K562 (cell line): ENCODE measurements at regions not wholly inside any gene's neighbourhood (a gene's known extent, or its start where the extent isn't known, plus 50 kb on each side); places are given as distances from the start of the nearest gene placed in this dataset.

Experiments used
- ATAC-seq: fragments of 200-7000 bp; cut with Tn5 transposase; 3 replicates; pipeline ENCODE4 v1.9.1; 2020; ENCODE audit warnings: moderate library complexity
- BruUV-seq: library from RNA; stranded (reverse); fragments of 400-500 nt; replicated peaks from 2 replicates; lab custom pipeline; 2021; lab: Mats Ljungman, UMichigan
- CTCF ChIA-PET: fragments of 300-600 bp; formaldehyde crosslinking; extraction: SDS; loops from one replicate; lab custom pipeline; 2021; ENCODE audit warnings: low intra/inter-chr PET ratio; lab: Yijun Ruan, JAX
- POLR2A ChIA-PET: fragments of 300-600, 350-650 bp; sonication (Branson Sonifier 250); formaldehyde crosslinking; extraction: SDS; loops from one replicate; lab custom pipeline; 2021; ENCODE audit warnings: antibody characterized with exemption, inconsistent platforms; lab: Yijun Ruan, JAX
- DNase-seq, 4 experiments: peaks; one replicate each; pipeline versions ENCODE4 v3.0.0 to v3.0.0-alpha.2; 2011 to 2018; ENCODE audit warnings: low spot score in 3 of 4, mixed read lengths in 3 of 4; ENCODE audit errors: extremely low read depth in 1 of 4
- FAIRE-seq: peaks from 2 replicates; lab custom pipeline; 2011; peaks lifted over from hg19 to GRCh38; lab: Jason Lieb, UNC
- H2AFZ ChIP-seq: 2 replicates; pipeline ENCODE4 v1.6.0; 2011; ENCODE audit warnings: low read depth, low read length, control low read depth, inconsistent platforms
- H3K27ac ChIP-seq: fragments of 200-600 bp; 3 replicates; pipeline ENCODE4 v1.8.0; 2011; ENCODE audit warnings: low read depth, mild to moderate bottlenecking, control low read depth, inconsistent platforms, low read length, moderate library complexity, mixed read lengths; ENCODE audit errors: extremely low read depth
- H3K27me3 ChIP-seq, 2 experiments: fragments of 300-600 bp in 1 of 2; 2 replicates in 1 of 2; 3 replicates in 1 of 2; pipeline versions ENCODE4 v1.6.0 to v1.8.0; 2011; ENCODE audit warnings: inconsistent platforms in 2 of 2, low read length in 2 of 2, mild to moderate bottlenecking in 1 of 2, mixed read lengths in 1 of 2, moderate library complexity in 1 of 2; ENCODE audit not compliant: control insufficient read depth in 2 of 2, insufficient read depth in 2 of 2
- H3K36me3 ChIP-seq: fragments of 300-600 bp; 3 replicates; pipeline ENCODE4 v1.8.0; 2011; ENCODE audit warnings: mild to moderate bottlenecking, low read length, inconsistent platforms; ENCODE audit not compliant: control insufficient read depth, insufficient read depth
- H3K4me1 ChIP-seq, 2 experiments: fragments of 200-600 bp in 1 of 2; replicated peaks in 1 of 2; 2 replicates in 1 of 2; 3 replicates in 1 of 2; pipeline versions ENCODE4 v1.5.1 to v1.8.0; 2011; ENCODE audit warnings: inconsistent platforms in 2 of 2, low read length in 2 of 2, mild to moderate bottlenecking in 1 of 2, mixed read lengths in 1 of 2, moderate library complexity in 1 of 2; ENCODE audit not compliant: control insufficient read depth in 2 of 2, insufficient read depth in 2 of 2
- H3K4me2 ChIP-seq: 2 replicates; pipeline ENCODE4 v1.6.1; 2011; ENCODE audit warnings: low read length, control low read depth, inconsistent platforms, mixed read lengths; ENCODE audit not compliant: insufficient read depth
- H3K4me3 ChIP-seq: fragments of 200-600 bp; sonication (generic), shearing (Covaris generic); 2 replicates; pipeline ENCODE4 v1.5.1; 2016; ENCODE audit warnings: control low read depth, inconsistent platforms
- H3K79me2 ChIP-seq: fragments of 200-600 bp; 3 replicates; pipeline ENCODE4 v1.8.0; 2011; ENCODE audit warnings: low read length, inconsistent platforms; ENCODE audit not compliant: control insufficient read depth, insufficient read depth
- H3K9ac ChIP-seq, 2 experiments: 2 replicates each; pipeline versions ENCODE4 v1.6.0 to v1.6.1; 2011; ENCODE audit warnings: low read depth in 2 of 2, low read length in 2 of 2, control low read depth in 1 of 2, inconsistent platforms in 1 of 2, mild to moderate bottlenecking in 1 of 2, mixed read lengths in 1 of 2; ENCODE audit not compliant: insufficient read depth in 1 of 2
- H3K9me1 ChIP-seq: one replicate; pipeline ENCODE4 v1.6.0; 2011; ENCODE audit warnings: inconsistent platforms, mild to moderate bottlenecking, low read length, moderate library complexity; ENCODE audit not compliant: control insufficient read depth, insufficient read depth
- H3K9me3 ChIP-seq: replicated peaks from 2 replicates; pipeline ENCODE4 v1.5.1; 2011; ENCODE audit warnings: low read depth, low read length, inconsistent platforms; ENCODE audit not compliant: control insufficient read depth, insufficient read depth
- H4K20me1 ChIP-seq: replicated peaks from 2 replicates; pipeline ENCODE4 v1.6.1; 2011; ENCODE audit warnings: low read length, inconsistent platforms, mixed read lengths; ENCODE audit not compliant: control insufficient read depth, insufficient read depth
- CBFA2T3 ChIP-seq: fragments of 450-650 bp; IDR thresholded peaks from 2 replicates; pipeline ENCODE4 v1.6.1; 2017
- FOXK1 ChIP-seq: sonication (generic); formaldehyde crosslinking; IDR thresholded peaks from 2 replicates; pipeline ENCODE4 v1.8.0; 2022; ENCODE audit warnings: missing genetic modification reagents, mild to moderate bottlenecking, borderline replicate concordance
- HSF4 ChIP-seq: fragments of 250-450 bp; sonication (Bioruptor Pico); IDR thresholded peaks from 2 replicates; pipeline ENCODE4 v2.1.2; 2022; ENCODE audit warnings: mild to moderate bottlenecking, moderate library complexity, borderline replicate concordance
- ILF3 ChIP-seq: fragments of 450-650 bp; IDR thresholded peaks from 2 replicates; pipeline ENCODE4 v1.6.1; 2018; ENCODE audit warnings: antibody characterized with exemption, mild to moderate bottlenecking, moderate library complexity, borderline replicate concordance
- MYBL2 ChIP-seq, 2 experiments: fragments of 450-650 bp in 1 of 2; sonication (generic) in 1 of 2; formaldehyde crosslinking in 1 of 2; IDR thresholded peaks; 2 replicates each; pipeline versions ENCODE4 v1.6.1 to v1.8.1; 2017 to 2022; ENCODE audit warnings: borderline replicate concordance in 1 of 2, inconsistent platforms in 1 of 2, low read depth in 1 of 2, mild to moderate bottlenecking in 1 of 2, missing genetic modification reagents in 1 of 2, moderate library complexity in 1 of 2
- NR2C2 ChIP-seq, 2 experiments: fragments of 200-800 bp in 1 of 2; sonication (Bioruptor generic) in 1 of 2; sonication (generic) in 1 of 2; formaldehyde crosslinking in 1 of 2; IDR thresholded peaks; 2 replicates each; pipeline versions ENCODE4 v1.6.1 to v1.8.0; 2016 to 2022; ENCODE audit warnings: mild to moderate bottlenecking in 1 of 2, missing compliant biosample characterization in 1 of 2, missing genetic modification characterization in 1 of 2, missing genetic modification reagents in 1 of 2
- SIX5 ChIP-seq, 2 experiments: IDR thresholded peaks; 2 replicates each; pipeline ENCODE4 v1.6.1; 2011; ENCODE audit warnings: low read length in 2 of 2, borderline replicate concordance in 1 of 2, low read depth in 1 of 2, mild to moderate bottlenecking in 1 of 2, moderate library complexity in 1 of 2; ENCODE audit not compliant: insufficient read depth in 1 of 2
- STAT5A ChIP-seq: IDR thresholded peaks from 2 replicates; pipeline ENCODE4 v1.6.1; 2012; ENCODE audit warnings: low read length, inconsistent platforms, borderline replicate concordance
- TEAD2 ChIP-seq: fragments of 450-650 bp; IDR thresholded peaks from 2 replicates; pipeline ENCODE4 v1.6.1; 2016; ENCODE audit warnings: missing genetic modification characterization, control low read depth, missing compliant biosample characterization
- ZFPM2 ChIP-seq: fragments of 250-450 bp; sonication (Bioruptor Pico); IDR thresholded peaks from 2 replicates; pipeline ENCODE4 v1.5.1; 2022; ENCODE audit warnings: mild to moderate bottlenecking
- ZNF57 ChIP-seq: fragments of 450-650 bp; formaldehyde crosslinking; IDR thresholded peaks from 2 replicates; pipeline ENCODE4 v1.4.0; 2020; ENCODE audit warnings: mild to moderate bottlenecking, moderate library complexity
- WGBS: fragments of 100-300 bp; shearing (Covaris generic); methylation state at CpG from one replicate; pipeline ENCODE4 v1.1.6; 2016; ENCODE audit warnings: low coverage, mixed read lengths; ENCODE audit not compliant: insufficient coverage; ENCODE audit errors: missing lambda C conversion rate; 5-methylcytosine and 5-hydroxymethylcytosine counted together
- in situ Hi-C: fragments of 300-500 bp; cut with MboI; formaldehyde crosslinking; loops from 4 replicates; pipeline ENCODE4 v1.15.0; 2018; ENCODE audit warnings: inconsistent platforms, mixed read lengths
- intact Hi-C: fragments of 100-400 bp; cut with micrococcal nuclease; formaldehyde crosslinking; loops from 2 replicates; pipeline ENCODE4 v1.14.2; 2022
- TF ChIP-seq, protein P1 (sequence below): fragments of 250-450 bp; sonication (Bioruptor Pico); IDR thresholded peaks from 2 replicates; pipeline ENCODE4 v1.4.0; 2020; ENCODE audit warnings: mild to moderate bottlenecking, moderate library complexity, borderline replicate concordance
- TF ChIP-seq, protein P2 (sequence below): fragments of 250-450 bp; sonication (Bioruptor Pico); IDR thresholded peaks from 2 replicates; pipeline ENCODE4 v1.5.0; 2022; ENCODE audit warnings: mild to moderate bottlenecking
- TF ChIP-seq, protein P3 (sequence below): IDR thresholded peaks from 2 replicates; pipeline ENCODE4 v1.6.1; 2011; ENCODE audit warnings: borderline replicate concordance, low read depth, mild to moderate bottlenecking, moderate library complexity, low read length; ENCODE audit not compliant: insufficient read depth, poor library complexity, severe bottlenecking

DNA sequence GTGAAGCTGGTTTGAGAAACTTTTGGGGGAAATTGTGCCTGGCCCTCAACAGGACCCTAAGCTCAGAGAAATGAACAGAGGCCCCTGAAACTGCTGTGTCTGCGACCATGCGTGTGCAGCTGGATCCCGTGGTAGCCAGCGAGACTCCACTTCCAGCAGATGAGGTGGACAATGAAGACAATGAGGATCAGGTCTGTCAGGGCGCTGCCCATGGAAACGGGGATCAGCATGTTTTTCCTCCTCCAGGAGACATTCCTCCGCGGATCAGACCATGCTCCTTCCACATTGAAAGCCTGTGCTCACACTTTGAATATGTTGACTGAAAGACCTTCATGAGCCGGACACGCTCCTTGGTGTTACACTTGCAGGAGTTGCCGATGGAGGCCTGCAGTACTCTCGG lies 1439.8 kb upstream of the ALCAM start (continued):
- TF ChIP-seq NR2C2 (CRISPR knock-in tag; IDR thresholded peaks at IDR 0.05) (no peak), NR2C2 (tag; IDR thresholded peaks at IDR 0.05) (no peak), FOXK1 (CRISPR knock-in tag) (no peak), MYBL2 (IDR thresholded peaks at IDR 0.05; ENCODE audit: low read depth) (no peak), MYBL2 (CRISPR knock-in tag; IDR thresholded peaks at IDR 0.05; ENCODE audit: borderline replicate concordance) (no peak)
- TF ChIP-seq, protein P1, sequence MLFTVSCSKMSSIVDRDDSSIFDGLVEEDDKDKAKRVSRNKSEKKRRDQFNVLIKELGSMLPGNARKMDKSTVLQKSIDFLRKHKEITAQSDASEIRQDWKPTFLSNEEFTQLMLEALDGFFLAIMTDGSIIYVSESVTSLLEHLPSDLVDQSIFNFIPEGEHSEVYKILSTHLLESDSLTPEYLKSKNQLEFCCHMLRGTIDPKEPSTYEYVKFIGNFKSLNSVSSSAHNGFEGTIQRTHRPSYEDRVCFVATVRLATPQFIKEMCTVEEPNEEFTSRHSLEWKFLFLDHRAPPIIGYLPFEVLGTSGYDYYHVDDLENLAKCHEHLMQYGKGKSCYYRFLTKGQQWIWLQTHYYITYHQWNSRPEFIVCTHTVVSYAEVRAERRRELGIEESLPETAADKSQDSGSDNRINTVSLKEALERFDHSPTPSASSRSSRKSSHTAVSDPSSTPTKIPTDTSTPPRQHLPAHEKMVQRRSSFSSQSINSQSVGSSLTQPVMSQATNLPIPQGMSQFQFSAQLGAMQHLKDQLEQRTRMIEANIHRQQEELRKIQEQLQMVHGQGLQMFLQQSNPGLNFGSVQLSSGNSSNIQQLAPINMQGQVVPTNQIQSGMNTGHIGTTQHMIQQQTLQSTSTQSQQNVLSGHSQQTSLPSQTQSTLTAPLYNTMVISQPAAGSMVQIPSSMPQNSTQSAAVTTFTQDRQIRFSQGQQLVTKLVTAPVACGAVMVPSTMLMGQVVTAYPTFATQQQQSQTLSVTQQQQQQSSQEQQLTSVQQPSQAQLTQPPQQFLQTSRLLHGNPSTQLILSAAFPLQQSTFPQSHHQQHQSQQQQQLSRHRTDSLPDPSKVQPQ (CRISPR knock-in tag) = no peak
- TF ChIP-seq, all 486 proteins: peak for 0

DNA sequence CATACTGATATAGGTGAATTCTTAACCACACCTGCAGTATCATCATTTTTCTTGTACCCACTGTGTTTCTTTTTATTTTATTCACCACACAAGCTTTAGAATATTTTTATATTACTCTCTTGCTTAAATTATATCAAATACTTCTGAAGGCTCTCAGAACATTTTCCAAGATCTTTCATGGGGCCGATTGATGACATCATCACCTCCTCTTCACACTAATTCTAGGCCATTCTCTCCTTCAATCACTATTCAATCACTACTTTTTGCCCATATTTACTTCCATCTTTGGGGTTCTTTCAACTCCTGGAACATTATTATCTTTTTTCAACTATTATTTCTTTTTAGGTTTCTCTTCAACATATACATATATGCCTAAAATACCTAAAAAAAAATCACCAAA lies 1438.8 kb upstream of the ALCAM start:
- no peak for DNase-seq
- no peak for ATAC-seq
- intact Hi-C loops = no loop called here
- Histone ChIP-seq H2AFZ (no peak overlapping the region), H3K9ac (no peak overlapping the region), H3K4me1 (no peaks in the 10 kb centered on the region), H3K27me3 (no peaks in the 10 kb centered on the region), H3K4me3 (no peak overlapping the region), H3K27ac (no peak overlapping the region), H3K9me1 (no peaks in the 10 kb centered on the region), H3K4me2 (no peak overlapping the region), H3K79me2 (no peaks in the 10 kb centered on the region), H4K20me1 (no peaks in the 10 kb centered on the region), H3K9me3 (no peaks in the 10 kb centered on the region), H3K36me3 (no peaks in the 10 kb centered on the region)
- ChIA-PET POLR2A (no interaction called here), CTCF (no interaction called here)
- in situ Hi-C loops = no loop called here
- BruUV-seq = no TSS peak
- WGBS = 0% methylated on average over 1 of the region's 1 CpG
- no peak for FAIRE-seq
- no peak for TF ChIP-seq SIX5 (IDR thresholded peaks at IDR 0.05; ENCODE audit: borderline replicate concordance in 1 of 2, insufficient read depth in 1 of 2, low read depth in 1 of 2, low read length in 2 of 2)
- TF ChIP-seq, protein P2, sequence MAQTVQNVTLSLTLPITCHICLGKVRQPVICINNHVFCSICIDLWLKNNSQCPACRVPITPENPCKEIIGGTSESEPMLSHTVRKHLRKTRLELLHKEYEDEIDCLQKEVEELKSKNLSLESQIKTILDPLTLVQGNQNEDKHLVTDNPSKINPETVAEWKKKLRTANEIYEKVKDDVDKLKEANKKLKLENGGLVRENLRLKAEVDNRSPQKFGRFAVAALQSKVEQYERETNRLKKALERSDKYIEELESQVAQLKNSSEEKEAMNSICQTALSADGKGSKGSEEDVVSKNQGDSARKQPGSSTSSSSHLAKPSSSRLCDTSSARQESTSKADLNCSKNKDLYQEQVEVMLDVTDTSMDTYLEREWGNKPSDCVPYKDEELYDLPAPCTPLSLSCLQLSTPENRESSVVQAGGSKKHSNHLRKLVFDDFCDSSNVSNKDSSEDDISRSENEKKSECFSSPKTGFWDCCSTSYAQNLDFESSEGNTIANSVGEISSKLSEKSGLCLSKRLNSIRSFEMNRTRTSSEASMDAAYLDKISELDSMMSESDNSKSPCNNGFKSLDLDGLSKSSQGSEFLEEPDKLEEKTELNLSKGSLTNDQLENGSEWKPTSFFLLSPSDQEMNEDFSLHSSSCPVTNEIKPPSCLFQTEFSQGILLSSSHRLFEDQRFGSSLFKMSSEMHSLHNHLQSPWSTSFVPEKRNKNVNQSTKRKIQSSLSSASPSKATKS (CRISPR knock-in tag) = no peak
- no peak for TF ChIP-seq HSF4 (CRISPR knock-in tag)
- no peak for TF ChIP-seq STAT5A
- TF ChIP-seq TEAD2 = no peak
- TF ChIP-seq ZNF57 = no peak
- TF ChIP-seq, protein P3, sequence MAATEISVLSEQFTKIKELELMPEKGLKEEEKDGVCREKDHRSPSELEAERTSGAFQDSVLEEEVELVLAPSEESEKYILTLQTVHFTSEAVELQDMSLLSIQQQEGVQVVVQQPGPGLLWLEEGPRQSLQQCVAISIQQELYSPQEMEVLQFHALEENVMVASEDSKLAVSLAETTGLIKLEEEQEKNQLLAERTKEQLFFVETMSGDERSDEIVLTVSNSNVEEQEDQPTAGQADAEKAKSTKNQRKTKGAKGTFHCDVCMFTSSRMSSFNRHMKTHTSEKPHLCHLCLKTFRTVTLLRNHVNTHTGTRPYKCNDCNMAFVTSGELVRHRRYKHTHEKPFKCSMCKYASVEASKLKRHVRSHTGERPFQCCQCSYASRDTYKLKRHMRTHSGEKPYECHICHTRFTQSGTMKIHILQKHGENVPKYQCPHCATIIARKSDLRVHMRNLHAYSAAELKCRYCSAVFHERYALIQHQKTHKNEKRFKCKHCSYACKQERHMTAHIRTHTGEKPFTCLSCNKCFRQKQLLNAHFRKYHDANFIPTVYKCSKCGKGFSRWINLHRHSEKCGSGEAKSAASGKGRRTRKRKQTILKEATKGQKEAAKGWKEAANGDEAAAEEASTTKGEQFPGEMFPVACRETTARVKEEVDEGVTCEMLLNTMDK = no peak
- TF ChIP-seq ZFPM2 (CRISPR knock-in tag) = no peak
- TF ChIP-seq ILF3 = no peak
- no peak for TF ChIP-seq CBFA2T3
